ENCODE measurements at regions not wholly inside any gene's neighbourhood (a gene's known extent, or its start where the extent isn't known, plus 50 kb on each side); places are given as distances from the start of the nearest gene placed in this dataset.

- no peak for TF ChIP-seq CTCF (IDR thresholded peaks at IDR 0.05)
- TF ChIP-seq POLR2A (IDR thresholded peaks at IDR 0.05) = no peak
- Histone ChIP-seq H3K4me3 (no peak overlapping the region), H3K4me1 (no peaks in the 10 kb centered on the region), H3K27ac (no peak overlapping the region), H3K36me3 (ENCODE audit: low read depth, missing control alignments) (no peaks in the 10 kb centered on the region), H3K27me3 (no peaks in the 10 kb centered on the region), H3K9me3 (no peaks in the 10 kb centered on the region)
- DNase-seq = no peak
- intact Hi-C loops (cut with DNase I; ENCODE audit: low total_unique reads) = no loop called here
- 91 to 97% methylated on average over 3 of the region's 3 CpGs for WGBS, 2 donors
Observed at GRCh38 chr1:115459161-115459560, 121.1 kb upstream of the NGF start.

- Histone ChIP-seq H3K27me3 (no peaks in the 10 kb centered on the region), H3K36me3 (ENCODE audit: low read depth, missing control alignments) (no peaks in the 10 kb centered on the region), H3K4me1 (no peaks in the 10 kb centered on the region), H3K4me3 (no peak overlapping the region), H3K9me3 (no peaks in the 10 kb centered on the region), H3K27ac (no peak overlapping the region)
- DNase-seq = no peak
- 91 to 94% methylated on average over 7 of the region's 7 CpGs for WGBS, 2 donors
- TF ChIP-seq CTCF (IDR thresholded peaks at IDR 0.05) (no peak), POLR2A (IDR thresholded peaks at IDR 0.05) (no peak)
- intact Hi-C loops (cut with DNase I; ENCODE audit: low total_unique reads) = no loop called here
Observed at GRCh38 chr1:115458426-115459114, 120.5 kb upstream of the NGF start.

GRCh38 chr1:115457289-115457688, 119.2 kb upstream of the NGF start:
- DNase-seq = peak; percentile 40
- Histone ChIP-seq H3K4me1 (no peaks in the 10 kb centered on the region), H3K27me3 (no peaks in the 10 kb centered on the region), H3K4me3 (no peak overlapping the region), H3K36me3 (ENCODE audit: low read depth, missing control alignments) (no peaks in the 10 kb centered on the region), H3K9me3 (no peaks in the 10 kb centered on the region), H3K27ac (no peak overlapping the region)
- intact Hi-C loops (cut with DNase I; ENCODE audit: low total_unique reads) = no loop called here
- TF ChIP-seq CTCF (IDR thresholded peaks at IDR 0.05) = no peak
- no peak for TF ChIP-seq POLR2A (IDR thresholded peaks at IDR 0.05)
- WGBS, 2 donors = 50 to 54% methylated on average over 2 of the region's 2 CpGs

- TF ChIP-seq POLR2A (IDR thresholded peaks at IDR 0.05) (no peak), CTCF (IDR thresholded peaks at IDR 0.05) (no peak)
- Histone ChIP-seq H3K4me1 (no peaks in the 10 kb centered on the region), H3K27ac (no peak overlapping the region), H3K4me3 (no peak overlapping the region), H3K36me3 (ENCODE audit: low read depth, missing control alignments) (no peaks in the 10 kb centered on the region), H3K27me3 (no peaks in the 10 kb centered on the region), H3K9me3 (no peaks in the 10 kb centered on the region)
- intact Hi-C loops (cut with DNase I; ENCODE audit: low total_unique reads) = no loop called here
- DNase-seq = no peak
- 86 to 94% methylated on average over 11 of the region's 11 CpGs for WGBS, 2 donors
Observed at GRCh38 chr1:115456441-115456961, 118.5 kb upstream of the NGF start.
